ENCODE measurements at regions not wholly inside any gene's neighbourhood (a gene's known extent, or its start where the extent isn't known, plus 50 kb on each side); places are given as distances from the start of the nearest gene placed in this dataset.

DNA sequence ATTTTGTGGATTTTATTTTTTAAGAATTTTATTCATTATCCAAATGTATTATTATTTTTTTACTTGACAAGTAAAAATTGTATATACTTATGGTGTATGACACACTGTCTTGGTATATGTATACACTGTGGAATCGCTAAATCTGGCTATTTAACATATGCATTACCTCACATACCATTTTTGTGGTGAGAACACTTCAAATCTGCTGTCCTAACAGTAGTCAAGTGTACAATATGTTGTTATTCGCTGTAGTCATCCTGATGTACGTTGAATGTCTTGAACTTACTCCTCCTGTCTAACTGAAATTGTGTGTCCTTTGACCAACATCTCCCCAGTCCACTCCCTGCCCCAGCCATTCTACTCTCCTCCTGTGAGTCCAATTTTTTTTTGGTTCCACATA lies 153.2 kb upstream of the PTPRM start:
- H3K4me1 ChIP-seq (ENCODE audit: control insufficient read depth in 1 of 2, low read depth in 2 of 2), result no peaks in the 10 kb centered on the region
- no peak for ATAC-seq (ENCODE audit: insufficient number of reproducible peaks, low FRiP score, low read depth)

DNA sequence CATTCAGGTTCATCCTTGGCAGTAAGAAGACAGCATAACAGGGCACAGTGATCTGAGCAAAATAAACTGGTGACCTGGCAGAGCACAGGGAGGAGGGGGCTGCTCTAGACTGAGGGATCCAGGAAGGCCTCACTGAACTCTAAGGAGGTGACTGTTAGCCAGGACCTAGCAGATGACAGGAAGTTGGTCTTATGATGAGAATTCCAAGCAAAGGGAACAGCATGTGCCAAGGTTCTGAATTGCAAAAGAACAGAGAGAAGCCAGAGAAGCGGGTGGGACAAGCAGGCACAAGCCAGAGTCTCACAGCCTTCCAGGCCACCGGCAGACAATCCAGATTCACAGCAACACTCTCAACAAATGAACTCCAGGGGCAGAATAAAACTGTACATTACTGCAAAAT lies 152.7 kb upstream of the PTPRM start:
- ATAC-seq (ENCODE audit: insufficient number of reproducible peaks, low FRiP score, low read depth) (no peak), DNase-seq (ENCODE audit: low spot score) (no peak)
- Histone ChIP-seq H3K4me1 (ENCODE audit: control insufficient read depth in 1 of 2, low read depth in 2 of 2) (no peaks in the 10 kb centered on the region), H3K4me3 (no peak overlapping the region), H3K27me3 (replicated peaks; ENCODE audit: insufficient read depth) (no peaks in the 10 kb centered on the region), H3K27ac (no peak overlapping the region), H3K36me3 (no peaks in the 10 kb centered on the region), H3K9me3 (no peaks in the 10 kb centered on the region)
- TF ChIP-seq, protein P1, sequence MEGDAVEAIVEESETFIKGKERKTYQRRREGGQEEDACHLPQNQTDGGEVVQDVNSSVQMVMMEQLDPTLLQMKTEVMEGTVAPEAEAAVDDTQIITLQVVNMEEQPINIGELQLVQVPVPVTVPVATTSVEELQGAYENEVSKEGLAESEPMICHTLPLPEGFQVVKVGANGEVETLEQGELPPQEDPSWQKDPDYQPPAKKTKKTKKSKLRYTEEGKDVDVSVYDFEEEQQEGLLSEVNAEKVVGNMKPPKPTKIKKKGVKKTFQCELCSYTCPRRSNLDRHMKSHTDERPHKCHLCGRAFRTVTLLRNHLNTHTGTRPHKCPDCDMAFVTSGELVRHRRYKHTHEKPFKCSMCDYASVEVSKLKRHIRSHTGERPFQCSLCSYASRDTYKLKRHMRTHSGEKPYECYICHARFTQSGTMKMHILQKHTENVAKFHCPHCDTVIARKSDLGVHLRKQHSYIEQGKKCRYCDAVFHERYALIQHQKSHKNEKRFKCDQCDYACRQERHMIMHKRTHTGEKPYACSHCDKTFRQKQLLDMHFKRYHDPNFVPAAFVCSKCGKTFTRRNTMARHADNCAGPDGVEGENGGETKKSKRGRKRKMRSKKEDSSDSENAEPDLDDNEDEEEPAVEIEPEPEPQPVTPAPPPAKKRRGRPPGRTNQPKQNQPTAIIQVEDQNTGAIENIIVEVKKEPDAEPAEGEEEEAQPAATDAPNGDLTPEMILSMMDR (IDR thresholded peaks at IDR 0.05), result no peak

More for the DNA sequence above, 153.2 kb upstream of the PTPRM start:
- no peak overlapping the region for H3K27ac ChIP-seq
- no peaks in the 10 kb centered on the region for H3K36me3 ChIP-seq
- no peaks in the 10 kb centered on the region for H3K27me3 ChIP-seq (replicated peaks; ENCODE audit: insufficient read depth)
- no peaks in the 10 kb centered on the region for H3K9me3 ChIP-seq
- DNase-seq (ENCODE audit: low spot score), result no peak
- H3K4me3 ChIP-seq, result no peak overlapping the region
- TF ChIP-seq, protein P1 (IDR thresholded peaks at IDR 0.05), result no peak

DNA sequence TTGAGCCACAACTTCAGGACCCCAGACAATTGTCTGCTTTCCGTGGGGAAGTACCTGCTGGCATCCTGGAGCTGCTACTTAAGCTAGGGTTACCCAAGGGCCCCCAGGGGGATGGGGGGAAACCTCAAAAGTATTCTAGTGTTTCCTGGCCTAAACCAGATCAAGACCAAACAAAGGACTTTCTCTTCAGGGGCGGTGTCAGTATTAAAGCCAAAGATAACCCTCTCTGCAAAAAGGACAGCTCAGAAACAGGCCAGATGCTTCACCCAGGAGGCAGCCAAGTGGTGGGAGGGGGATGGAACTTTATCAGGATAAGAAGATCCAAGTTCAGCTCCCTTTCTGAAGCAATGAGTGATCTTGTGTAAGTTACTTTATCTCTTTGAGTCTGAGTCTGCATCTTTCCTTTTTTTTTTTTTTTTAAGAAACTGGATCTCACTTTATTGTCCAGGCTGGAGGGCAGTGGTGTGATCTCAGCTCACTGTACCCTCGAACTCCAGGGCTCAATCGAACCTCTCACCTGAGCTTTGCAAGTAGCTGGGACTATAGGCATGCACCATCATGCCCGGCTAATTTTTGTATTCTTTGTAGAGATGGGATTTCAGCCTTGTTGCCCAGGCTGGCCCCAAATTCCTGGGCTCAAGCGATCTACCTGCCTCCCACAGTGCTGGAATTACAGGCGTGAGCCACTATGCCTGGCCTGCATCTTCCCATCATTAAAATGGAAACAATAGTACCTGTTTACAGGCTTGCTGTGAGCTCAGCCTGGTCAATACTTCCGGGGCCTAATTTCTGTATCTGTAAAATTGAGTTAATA lies 151.8 kb upstream of the PTPRM start:
- Histone ChIP-seq H3K27ac (no peak overlapping the region), H3K27me3 (replicated peaks; ENCODE audit: insufficient read depth) (no peaks in the 10 kb centered on the region), H3K36me3 (no peaks in the 10 kb centered on the region), H3K9me3 (no peaks in the 10 kb centered on the region), H3K4me3 (no peak overlapping the region), H3K4me1 (ENCODE audit: control insufficient read depth in 1 of 2, low read depth in 2 of 2) (no peaks in the 10 kb centered on the region)
- ATAC-seq (ENCODE audit: insufficient number of reproducible peaks, low FRiP score, low read depth), result no peak
- DNase-seq (ENCODE audit: low spot score), result no peak
- TF ChIP-seq, protein P1 (IDR thresholded peaks at IDR 0.05), result no peak

DNA sequence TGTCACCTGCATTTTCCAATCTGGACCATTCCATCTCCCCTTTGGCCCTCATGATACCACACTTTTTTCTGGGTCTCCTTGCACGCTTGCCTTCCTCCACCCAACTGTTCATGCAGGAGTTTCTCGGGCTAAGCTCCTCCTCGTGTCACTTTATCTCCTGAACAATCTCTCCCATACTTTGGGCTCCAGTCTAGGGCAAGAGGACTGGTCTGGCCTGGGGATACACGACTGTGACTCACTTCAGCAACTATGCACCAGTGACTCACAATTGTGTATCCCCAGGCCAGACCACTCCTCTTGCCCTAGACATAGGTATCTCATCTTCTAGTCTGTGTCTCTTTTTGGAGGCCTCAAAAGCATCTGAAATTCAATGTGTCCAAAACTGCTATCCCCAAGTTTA lies 149.4 kb upstream of the PTPRM start:
- Histone ChIP-seq H3K27me3 (replicated peaks; ENCODE audit: insufficient read depth) (no peaks in the 10 kb centered on the region), H3K9me3 (no peaks in the 10 kb centered on the region), H3K27ac (no peak overlapping the region), H3K4me3 (no peak overlapping the region), H3K4me1 (ENCODE audit: control insufficient read depth in 1 of 2, low read depth in 2 of 2) (no peaks in the 10 kb centered on the region), H3K36me3 (no peaks in the 10 kb centered on the region)
- TF ChIP-seq, protein P1 (IDR thresholded peaks at IDR 0.05), result no peak
- ATAC-seq (ENCODE audit: insufficient number of reproducible peaks, low FRiP score, low read depth) (no peak), DNase-seq (ENCODE audit: low spot score) (no peak)

DNA sequence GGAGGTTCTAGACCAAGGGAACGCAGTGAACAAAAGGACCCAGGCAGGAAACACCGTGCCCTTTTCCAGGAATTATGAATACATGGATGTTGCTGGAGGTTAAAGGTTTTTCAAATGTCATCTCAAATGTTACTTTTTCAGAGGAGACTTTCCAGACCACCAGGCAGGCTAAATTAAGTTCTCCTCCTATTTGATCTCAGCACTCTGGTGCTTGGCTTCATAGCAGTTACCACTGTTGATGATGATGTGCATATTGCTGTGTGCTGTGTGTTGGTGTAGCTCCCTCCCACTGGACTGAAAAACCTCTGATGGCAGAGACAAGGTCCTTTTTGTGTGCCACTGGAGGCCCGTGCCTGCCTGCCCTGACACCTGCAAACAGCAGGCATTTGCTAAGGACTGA lies 137.3 kb upstream of the PTPRM start:
- Histone ChIP-seq H3K27me3 (replicated peaks; ENCODE audit: insufficient read depth) (no peaks in the 10 kb centered on the region), H3K4me3 (no peak overlapping the region), H3K4me1 (ENCODE audit: control insufficient read depth in 1 of 2, low read depth in 2 of 2) (no peaks in the 10 kb centered on the region), H3K27ac (no peak overlapping the region), H3K9me3 (no peaks in the 10 kb centered on the region), H3K36me3 (no peaks in the 10 kb centered on the region)
- ATAC-seq (ENCODE audit: insufficient number of reproducible peaks, low FRiP score, low read depth) (no peak), DNase-seq (ENCODE audit: low spot score) (no peak)
- TF ChIP-seq, protein P1 (IDR thresholded peaks at IDR 0.05), result no peak

All from thoracic aorta (tissue), 2 donors.